ENCODE measurements at regions not wholly inside any gene's neighbourhood (a gene's known extent, or its start where the extent isn't known, plus 50 kb on each side); places are given as distances from the start of the nearest gene placed in this dataset.

- no peak overlapping the region for H3K27ac Mint-ChIP-seq (ENCODE audit: unreplicated experiment)
- H3K36me3 Mint-ChIP-seq (ENCODE audit: insufficient read depth, unreplicated experiment): peaks cover 6% of the 10 kb centered on the region
- no peak for DNase-seq
- BruUV-seq (replicated peaks): no TSS peak
- CTCF ChIA-PET: no interaction called here
- intact Hi-C loops (cut with micrococcal nuclease; ENCODE audit: unreplicated experiment): no loop called here
- no peak overlapping the region for H3K4me3 Mint-ChIP-seq (ENCODE audit: low read depth, unreplicated experiment)
- TF ChIP-seq, protein P1, sequence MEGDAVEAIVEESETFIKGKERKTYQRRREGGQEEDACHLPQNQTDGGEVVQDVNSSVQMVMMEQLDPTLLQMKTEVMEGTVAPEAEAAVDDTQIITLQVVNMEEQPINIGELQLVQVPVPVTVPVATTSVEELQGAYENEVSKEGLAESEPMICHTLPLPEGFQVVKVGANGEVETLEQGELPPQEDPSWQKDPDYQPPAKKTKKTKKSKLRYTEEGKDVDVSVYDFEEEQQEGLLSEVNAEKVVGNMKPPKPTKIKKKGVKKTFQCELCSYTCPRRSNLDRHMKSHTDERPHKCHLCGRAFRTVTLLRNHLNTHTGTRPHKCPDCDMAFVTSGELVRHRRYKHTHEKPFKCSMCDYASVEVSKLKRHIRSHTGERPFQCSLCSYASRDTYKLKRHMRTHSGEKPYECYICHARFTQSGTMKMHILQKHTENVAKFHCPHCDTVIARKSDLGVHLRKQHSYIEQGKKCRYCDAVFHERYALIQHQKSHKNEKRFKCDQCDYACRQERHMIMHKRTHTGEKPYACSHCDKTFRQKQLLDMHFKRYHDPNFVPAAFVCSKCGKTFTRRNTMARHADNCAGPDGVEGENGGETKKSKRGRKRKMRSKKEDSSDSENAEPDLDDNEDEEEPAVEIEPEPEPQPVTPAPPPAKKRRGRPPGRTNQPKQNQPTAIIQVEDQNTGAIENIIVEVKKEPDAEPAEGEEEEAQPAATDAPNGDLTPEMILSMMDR (IDR thresholded peaks at IDR 0.05; ENCODE audit: unreplicated experiment): no peak
- H3K9me3 Mint-ChIP-seq (ENCODE audit: low read depth, unreplicated experiment): no peaks in the 10 kb centered on the region
- peaks cover 27% of the 10 kb centered on the region for H3K4me1 Mint-ChIP-seq (ENCODE audit: low read depth, unreplicated experiment)
- no peaks in the 10 kb centered on the region for H3K27me3 Mint-ChIP-seq (ENCODE audit: unreplicated experiment)
Observed at GRCh38 chr9:86763791-86764190, 183.5 kb downstream of the GAS1 start.

DNA sequence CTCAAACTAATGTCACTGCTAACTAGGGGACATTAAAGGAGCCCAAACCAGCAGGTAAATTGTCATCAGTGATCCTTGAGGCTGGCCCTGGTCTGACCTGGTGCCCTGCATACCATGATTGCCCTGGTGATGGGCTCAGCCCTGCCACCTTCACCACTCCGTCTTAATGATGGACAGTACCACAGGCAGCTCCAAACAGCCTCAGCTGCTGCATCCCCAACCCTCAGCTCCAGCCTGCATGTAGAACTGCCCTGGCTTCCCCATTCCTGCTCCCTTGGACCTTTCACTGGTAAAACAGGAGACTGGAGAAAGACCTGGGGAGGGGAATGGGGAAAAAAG lies 190.0 kb downstream of the GAS1 start:
- no peak for DNase-seq
- H3K9me3 Mint-ChIP-seq (ENCODE audit: low read depth, unreplicated experiment): no peaks in the 10 kb centered on the region
- no peak overlapping the region for H3K27ac Mint-ChIP-seq (ENCODE audit: unreplicated experiment)
- H3K4me1 Mint-ChIP-seq (ENCODE audit: low read depth, unreplicated experiment): no peaks in the 10 kb centered on the region
- CTCF ChIA-PET: interaction anchor here (0.6 kb wide), 1 partner anchor 113 kb away, joined by 4 read pairs; no protein-coding TSS in a partner anchor
- BruUV-seq (replicated peaks): no TSS peak
- intact Hi-C loops (cut with micrococcal nuclease; ENCODE audit: unreplicated experiment): no loop called here
- TF ChIP-seq, protein P1 (IDR thresholded peaks at IDR 0.05; ENCODE audit: unreplicated experiment): no peak
- H3K36me3 Mint-ChIP-seq (ENCODE audit: insufficient read depth, unreplicated experiment): no peaks in the 10 kb centered on the region
- H3K4me3 Mint-ChIP-seq (ENCODE audit: low read depth, unreplicated experiment): no peak overlapping the region
- H3K27me3 Mint-ChIP-seq (ENCODE audit: unreplicated experiment): no peaks in the 10 kb centered on the region

GRCh38 chr9:86756576-86757381 lies 190.5 kb downstream of the GAS1 start:
- no TSS peak for BruUV-seq (replicated peaks)
- H3K9me3 Mint-ChIP-seq (ENCODE audit: low read depth, unreplicated experiment): no peaks in the 10 kb centered on the region
- H3K36me3 Mint-ChIP-seq (ENCODE audit: insufficient read depth, unreplicated experiment): no peaks in the 10 kb centered on the region
- no peaks in the 10 kb centered on the region for H3K27me3 Mint-ChIP-seq (ENCODE audit: unreplicated experiment)
- H3K27ac Mint-ChIP-seq (ENCODE audit: unreplicated experiment): no peak overlapping the region
- intact Hi-C loops (cut with micrococcal nuclease; ENCODE audit: unreplicated experiment): no loop called here
- no peak overlapping the region for H3K4me3 Mint-ChIP-seq (ENCODE audit: low read depth, unreplicated experiment)
- no peaks in the 10 kb centered on the region for H3K4me1 Mint-ChIP-seq (ENCODE audit: low read depth, unreplicated experiment)
- TF ChIP-seq, protein P1 (IDR thresholded peaks at IDR 0.05; ENCODE audit: unreplicated experiment): no peak
- CTCF ChIA-PET: interaction anchor here (0.6 kb wide), 1 partner anchor 112 kb away, joined by 4 read pairs; no protein-coding TSS in a partner anchor
- no peak for DNase-seq

DNA sequence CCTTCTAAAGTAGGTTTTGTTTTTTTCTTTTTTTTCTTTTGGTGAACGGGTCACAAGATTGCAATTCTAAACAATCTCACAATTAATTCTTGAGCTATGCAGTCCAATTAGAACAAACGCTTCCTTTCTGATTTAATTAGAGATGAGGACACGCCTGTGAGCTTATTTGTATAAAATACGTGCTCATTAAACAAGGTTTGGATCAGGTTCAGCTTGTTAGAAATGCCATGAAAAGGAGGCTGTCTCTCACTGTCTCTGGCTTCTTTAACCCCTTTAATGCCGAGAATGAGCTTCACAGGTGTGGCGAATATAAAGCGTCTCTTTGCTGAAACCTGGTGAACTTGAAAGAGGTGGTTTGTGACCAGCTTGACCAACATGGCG lies 191.8 kb downstream of the GAS1 start:
- H3K9me3 Mint-ChIP-seq (ENCODE audit: low read depth, unreplicated experiment): no peaks in the 10 kb centered on the region
- H3K36me3 Mint-ChIP-seq (ENCODE audit: insufficient read depth, unreplicated experiment): no peaks in the 10 kb centered on the region
- no peaks in the 10 kb centered on the region for H3K27me3 Mint-ChIP-seq (ENCODE audit: unreplicated experiment)
- H3K4me3 Mint-ChIP-seq (ENCODE audit: low read depth, unreplicated experiment): no peak overlapping the region
- CTCF ChIA-PET: no interaction called here
- intact Hi-C loops (cut with micrococcal nuclease; ENCODE audit: unreplicated experiment): no loop called here
- BruUV-seq (replicated peaks): no TSS peak
- no peak for DNase-seq
- H3K27ac Mint-ChIP-seq (ENCODE audit: unreplicated experiment): no peak overlapping the region
- TF ChIP-seq, protein P1 (IDR thresholded peaks at IDR 0.05; ENCODE audit: unreplicated experiment): no peak
- H3K4me1 Mint-ChIP-seq (ENCODE audit: low read depth, unreplicated experiment): no peaks in the 10 kb centered on the region
